ENCODE measurements at regions not wholly inside any gene's neighbourhood (a gene's known extent, or its start where the extent isn't known, plus 50 kb on each side); places are given as distances from the start of the nearest gene placed in this dataset.

DNA sequence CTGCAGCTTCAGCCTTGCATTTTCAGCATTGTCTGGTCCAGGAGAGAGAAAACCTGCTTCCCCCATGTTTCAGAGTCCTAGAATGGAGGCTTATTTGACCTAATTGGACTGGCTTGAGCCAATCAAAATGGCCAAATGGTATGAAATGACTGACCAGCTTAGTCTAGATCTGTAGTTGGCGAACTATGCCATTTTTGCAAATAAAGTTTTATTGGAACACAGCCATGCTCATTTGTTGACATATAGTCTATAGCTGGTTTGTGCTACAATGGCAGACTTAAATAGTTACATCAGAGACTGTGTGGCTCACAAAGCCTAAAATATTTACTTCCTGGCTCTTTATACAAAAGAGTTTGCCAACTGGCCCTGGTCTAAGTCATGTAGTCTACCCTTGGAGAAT lies 180.8 kb downstream of the HS3ST3B1 start:
- H3K27ac Mint-ChIP-seq, result no peak overlapping the region
- no peak overlapping the region for H3K4me3 Mint-ChIP-seq
- H3K4me1 Mint-ChIP-seq (ENCODE audit: unreplicated experiment), result no peaks in the 10 kb centered on the region
- DNase-seq (ENCODE audit: extremely low spot score, unreplicated experiment), result no peak
- H3K36me3 Mint-ChIP-seq, result no peaks in the 10 kb centered on the region
- peaks cover 7% of the 10 kb centered on the region for H3K9me3 Mint-ChIP-seq
- TF ChIP-seq, protein P1, sequence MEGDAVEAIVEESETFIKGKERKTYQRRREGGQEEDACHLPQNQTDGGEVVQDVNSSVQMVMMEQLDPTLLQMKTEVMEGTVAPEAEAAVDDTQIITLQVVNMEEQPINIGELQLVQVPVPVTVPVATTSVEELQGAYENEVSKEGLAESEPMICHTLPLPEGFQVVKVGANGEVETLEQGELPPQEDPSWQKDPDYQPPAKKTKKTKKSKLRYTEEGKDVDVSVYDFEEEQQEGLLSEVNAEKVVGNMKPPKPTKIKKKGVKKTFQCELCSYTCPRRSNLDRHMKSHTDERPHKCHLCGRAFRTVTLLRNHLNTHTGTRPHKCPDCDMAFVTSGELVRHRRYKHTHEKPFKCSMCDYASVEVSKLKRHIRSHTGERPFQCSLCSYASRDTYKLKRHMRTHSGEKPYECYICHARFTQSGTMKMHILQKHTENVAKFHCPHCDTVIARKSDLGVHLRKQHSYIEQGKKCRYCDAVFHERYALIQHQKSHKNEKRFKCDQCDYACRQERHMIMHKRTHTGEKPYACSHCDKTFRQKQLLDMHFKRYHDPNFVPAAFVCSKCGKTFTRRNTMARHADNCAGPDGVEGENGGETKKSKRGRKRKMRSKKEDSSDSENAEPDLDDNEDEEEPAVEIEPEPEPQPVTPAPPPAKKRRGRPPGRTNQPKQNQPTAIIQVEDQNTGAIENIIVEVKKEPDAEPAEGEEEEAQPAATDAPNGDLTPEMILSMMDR (conservative IDR thresholded peaks at IDR 0.05), result no peak
- H3K27me3 Mint-ChIP-seq, result no peaks in the 10 kb centered on the region

DNA sequence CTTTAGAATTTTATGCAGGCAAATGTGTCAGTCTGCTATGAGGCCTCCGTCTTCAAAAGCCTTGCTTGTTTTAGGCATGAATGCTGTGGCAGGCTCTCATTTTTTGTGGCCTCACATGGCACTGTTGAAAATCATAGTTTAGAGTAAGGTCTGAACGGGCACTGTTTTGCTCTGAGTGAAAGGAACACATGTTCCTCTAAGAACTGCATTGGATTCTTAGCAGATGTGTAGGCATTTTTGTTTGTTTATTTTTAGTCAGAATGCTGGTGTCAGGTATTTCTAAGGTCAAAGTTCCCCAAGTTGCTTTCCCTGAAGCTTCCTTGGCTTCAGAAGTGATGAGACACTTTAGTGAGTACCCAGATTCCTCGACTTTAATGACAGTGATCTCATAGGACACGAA lies 173.7 kb downstream of the HS3ST3B1 start:
- no peak overlapping the region for H3K4me3 Mint-ChIP-seq
- H3K9me3 Mint-ChIP-seq, result no peaks in the 10 kb centered on the region
- peaks cover 7% of the 10 kb centered on the region for H3K4me1 Mint-ChIP-seq (ENCODE audit: unreplicated experiment)
- DNase-seq (ENCODE audit: extremely low spot score, unreplicated experiment), result no peak
- TF ChIP-seq, protein P1 (conservative IDR thresholded peaks at IDR 0.05), result no peak
- no peak overlapping the region for H3K27ac Mint-ChIP-seq
- no peaks in the 10 kb centered on the region for H3K36me3 Mint-ChIP-seq
- H3K27me3 Mint-ChIP-seq, result no peaks in the 10 kb centered on the region

DNA sequence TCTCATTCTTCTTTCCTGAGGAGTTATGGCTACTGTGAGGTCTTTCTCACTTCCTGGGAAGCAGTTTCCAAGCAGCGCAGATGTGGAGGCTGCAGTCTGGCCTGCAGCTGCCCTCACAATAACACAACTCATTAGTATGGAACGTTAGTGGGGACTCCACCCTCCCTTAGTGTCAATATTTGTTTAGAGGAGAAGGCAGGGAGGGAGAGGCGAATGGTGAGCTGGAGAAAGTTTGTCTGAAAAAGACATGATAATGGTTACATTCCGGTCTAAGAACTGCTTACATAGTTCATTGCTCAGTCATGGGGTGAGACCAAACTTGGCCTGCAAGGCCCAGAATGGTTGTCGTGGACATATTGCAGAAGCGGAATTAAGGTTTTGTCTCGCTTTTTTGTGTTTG lies 170.2 kb downstream of the HS3ST3B1 start:
- Mint-ChIP-seq H3K36me3 (no peaks in the 10 kb centered on the region), H3K9me3 (no peaks in the 10 kb centered on the region), H3K27me3 (no peaks in the 10 kb centered on the region), H3K4me3 (no peak overlapping the region), H3K4me1 (ENCODE audit: unreplicated experiment) (peaks cover 15% of the 10 kb centered on the region), H3K27ac (peak overlapping the region; percentile 17)
- TF ChIP-seq, protein P1 (conservative IDR thresholded peaks at IDR 0.05), result no peak
- DNase-seq (ENCODE audit: extremely low spot score, unreplicated experiment), result no peak

DNA sequence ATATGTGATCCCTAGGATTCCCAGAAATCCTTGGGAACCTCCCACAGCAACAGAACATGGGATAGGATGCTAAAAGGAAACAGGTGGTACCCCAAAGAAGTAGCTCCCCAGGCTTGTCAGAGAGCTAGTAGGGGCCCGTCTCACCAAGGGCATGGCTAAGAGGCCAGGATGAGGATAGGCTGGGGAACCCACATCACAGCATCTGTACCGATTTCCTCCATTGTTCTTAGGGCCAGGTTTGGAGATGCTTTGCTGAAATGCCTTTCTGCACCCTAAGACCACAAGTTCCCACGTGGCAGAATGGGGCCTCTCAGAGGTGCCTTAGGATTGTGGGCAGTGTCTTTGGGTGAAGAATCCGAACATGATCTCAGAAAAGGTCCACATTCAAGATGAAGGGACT lies 169.5 kb downstream of the HS3ST3B1 start:
- Mint-ChIP-seq H3K36me3 (no peaks in the 10 kb centered on the region), H3K9me3 (no peaks in the 10 kb centered on the region), H3K27me3 (no peaks in the 10 kb centered on the region), H3K4me1 (ENCODE audit: unreplicated experiment) (peaks cover 15% of the 10 kb centered on the region), H3K4me3 (no peak overlapping the region), H3K27ac (no peak overlapping the region)
- DNase-seq (ENCODE audit: extremely low spot score, unreplicated experiment), result no peak
- TF ChIP-seq, protein P1 (conservative IDR thresholded peaks at IDR 0.05), result no peak

DNA sequence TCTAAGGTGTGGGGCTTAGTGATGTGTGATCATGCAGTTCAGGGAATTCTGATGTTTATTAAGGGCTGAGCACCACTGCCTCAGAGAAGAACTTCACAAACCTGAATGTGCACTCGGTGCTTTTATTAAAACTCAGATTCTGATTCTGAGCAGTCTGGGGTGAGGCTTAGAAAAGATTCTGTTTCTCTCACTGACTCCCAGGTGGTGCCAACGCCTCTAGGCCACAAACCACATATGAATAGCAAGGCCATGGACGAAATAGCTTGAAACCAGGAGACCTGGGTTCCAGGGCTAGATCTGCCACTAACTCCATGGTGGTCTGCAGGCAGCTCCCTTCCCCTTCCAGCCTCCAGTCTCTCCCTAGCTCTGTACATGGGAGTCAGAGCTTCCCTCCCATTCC lies 169.1 kb downstream of the HS3ST3B1 start:
- H3K27me3 Mint-ChIP-seq, result no peaks in the 10 kb centered on the region
- TF ChIP-seq, protein P1 (conservative IDR thresholded peaks at IDR 0.05), result no peak
- no peaks in the 10 kb centered on the region for H3K36me3 Mint-ChIP-seq
- no peak for DNase-seq (ENCODE audit: extremely low spot score, unreplicated experiment)
- H3K4me1 Mint-ChIP-seq (ENCODE audit: unreplicated experiment), result peaks cover 16% of the 10 kb centered on the region
- no peaks in the 10 kb centered on the region for H3K9me3 Mint-ChIP-seq
- no peak overlapping the region for H3K27ac Mint-ChIP-seq
- H3K4me3 Mint-ChIP-seq, result no peak overlapping the region

DNA sequence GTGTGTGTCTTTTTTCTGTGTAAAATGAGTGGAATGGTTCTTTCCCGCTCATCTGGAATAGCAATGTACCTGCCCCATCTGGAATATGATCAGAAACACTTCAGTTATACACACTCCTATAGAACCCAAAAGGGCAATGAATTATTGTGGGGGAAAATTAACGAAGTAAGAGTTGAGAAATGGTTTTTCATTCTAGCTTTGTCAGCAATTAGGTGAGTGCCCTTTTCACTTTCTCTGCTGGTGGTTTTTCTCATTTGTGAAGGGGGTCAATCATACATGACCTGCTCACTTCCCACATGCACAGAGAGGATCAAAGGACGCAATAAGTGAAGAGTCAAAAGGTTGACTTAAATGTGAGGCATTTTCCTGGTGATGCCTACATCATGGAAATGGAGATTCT lies 168.0 kb downstream of the HS3ST3B1 start:
- no peak for DNase-seq (ENCODE audit: extremely low spot score, unreplicated experiment)
- H3K27me3 Mint-ChIP-seq, result no peaks in the 10 kb centered on the region
- TF ChIP-seq, protein P1 (conservative IDR thresholded peaks at IDR 0.05), result no peak
- H3K4me3 Mint-ChIP-seq, result no peak overlapping the region
- no peak overlapping the region for H3K27ac Mint-ChIP-seq
- no peaks in the 10 kb centered on the region for H3K9me3 Mint-ChIP-seq
- peaks cover 22% of the 10 kb centered on the region for H3K4me1 Mint-ChIP-seq (ENCODE audit: unreplicated experiment)
- H3K36me3 Mint-ChIP-seq, result no peaks in the 10 kb centered on the region

All from type B pancreatic cell (in vitro differentiated cells).